ENCODE measurements at regions not wholly inside any gene's neighbourhood (a gene's known extent, or its start where the extent isn't known, plus 50 kb on each side); places are given as distances from the start of the nearest gene placed in this dataset.
"Not testable (repeated sequence)": the region's sequence is repeated elsewhere in the genome, so short reads cannot be mapped to it uniquely, and the experiment has no call there.

- DNase-seq (ENCODE audit: low read depth): no peak
Measured at GRCh38 chr4:1572964-1573720, 111.0 kb downstream of the FAM53A start.

- no peak for DNase-seq (ENCODE audit: low read depth)
Measured at GRCh38 chr4:1572521-1572920, 111.6 kb downstream of the FAM53A start.

GRCh38 chr4:1572010-1572385, 112.1 kb downstream of the FAM53A start:
- no peak for DNase-seq (ENCODE audit: low read depth)

- no peak for DNase-seq (ENCODE audit: low read depth)
Measured at GRCh38 chr4:1571165-1572009, 112.7 kb downstream of the FAM53A start.

- no peak for DNase-seq (ENCODE audit: low read depth)
Measured at GRCh38 chr4:1570291-1571164, 113.6 kb downstream of the FAM53A start.

- DNase-seq (ENCODE audit: low read depth): no peak
Measured at GRCh38 chr4:1569461-1570151, 114.5 kb downstream of the FAM53A start.

- DNase-seq (ENCODE audit: low read depth): no peak
Measured at GRCh38 chr4:1568855-1569460, 115.2 kb downstream of the FAM53A start.

GRCh38 chr4:1567808-1568581, 116.1 kb downstream of the FAM53A start:
- DNase-seq (ENCODE audit: low read depth): no peak

- no peak for DNase-seq (ENCODE audit: low read depth)
Measured at GRCh38 chr4:1567519-1567807, 116.7 kb downstream of the FAM53A start.

- DNase-seq (ENCODE audit: low read depth): no peak
Measured at GRCh38 chr4:1566838-1567518, 117.1 kb downstream of the FAM53A start.

GRCh38 chr4:1566301-1566837, 117.7 kb downstream of the FAM53A start:
- DNase-seq (ENCODE audit: low read depth): not testable (repeated sequence)

- DNase-seq (ENCODE audit: low read depth): no peak
Measured at GRCh38 chr4:1565598-1566295, 118.4 kb downstream of the FAM53A start.

GRCh38 chr4:1564535-1565375, 119.4 kb downstream of the FAM53A start:
- DNase-seq (ENCODE audit: low read depth): no peak

- DNase-seq (ENCODE audit: low read depth): no peak
Measured at GRCh38 chr4:1563768-1564485, 120.2 kb downstream of the FAM53A start.

- no peak for DNase-seq (ENCODE audit: low read depth)
Measured at GRCh38 chr4:1563241-1563640, 120.9 kb downstream of the FAM53A start.

- DNase-seq (ENCODE audit: low read depth): no peak
Measured at GRCh38 chr4:1562771-1563170, 121.3 kb downstream of the FAM53A start.

- DNase-seq (ENCODE audit: low read depth): no peak
Measured at GRCh38 chr4:1562371-1562770, 121.7 kb downstream of the FAM53A start.
